HL-60 (cell line): ENCODE measurements at regions not wholly inside any gene's neighbourhood (a gene's known extent, or its start where the extent isn't known, plus 50 kb on each side); places are given as distances from the start of the nearest gene placed in this dataset.

Experiments used
- CTCF ChIP-seq: IDR thresholded peaks from one replicate; pipeline ENCODE4 v1.5.1; 2011; ENCODE audit warnings: low read length, control low read depth, inconsistent platforms; ENCODE audit not compliant: insufficient read depth
- POLR2AphosphoS5 ChIP-seq: IDR thresholded peaks from 2 replicates; pipeline ENCODE4 v1.6.1; 2012; ENCODE audit warnings: low read depth

GRCh38 chr5:154648229-154648628 is 106.9 kb upstream of the LARP1 start:
- TF ChIP-seq CTCF = no peak
- TF ChIP-seq POLR2AphosphoS5 = no peak
